ENCODE measurements at regions not wholly inside any gene's neighbourhood (a gene's known extent, or its start where the extent isn't known, plus 50 kb on each side); places are given as distances from the start of the nearest gene placed in this dataset.
A peak's percentile ranks its signal among the peaks of the same experiment; 100 is the strongest.

- Mint-ChIP-seq H3K4me1 (no peaks in the 10 kb centered on the region), H3K36me3 (no peaks in the 10 kb centered on the region), H3K9me3 (peaks cover 7 to 17% (median 8%) of the 10 kb centered on the region in 6 donors), H3K27me3 (ENCODE audit: low read depth in 3 of 3) (no peaks in the 10 kb centered on the region), H3K27ac (no peak overlapping the region), H3K4me3 (no peak overlapping the region)
- no peak for DNase-seq
Observed at GRCh38 chr12:102631274-102631673, 150.9 kb upstream of the IGF1 start.

- H3K27ac Mint-ChIP-seq = no peak overlapping the region
- no peaks in the 10 kb centered on the region for H3K4me1 Mint-ChIP-seq
- peaks cover 5 to 17% (median 9%) of the 10 kb centered on the region in 6 donors for H3K9me3 Mint-ChIP-seq
- DNase-seq = no peak
- H3K36me3 Mint-ChIP-seq = no peaks in the 10 kb centered on the region
- H3K4me3 Mint-ChIP-seq = no peak overlapping the region
- H3K27me3 Mint-ChIP-seq (ENCODE audit: low read depth in 3 of 3) = no peaks in the 10 kb centered on the region
Observed at GRCh38 chr12:102629262-102629888, 149.0 kb upstream of the IGF1 start.

GRCh38 chr12:102625819-102626218 lies 145.5 kb upstream of the IGF1 start:
- Mint-ChIP-seq H3K9me3 (peaks cover 5 to 24% (median 9%) of the 10 kb centered on the region in 6 donors), H3K27ac (no peak overlapping the region), H3K4me3 (no peak overlapping the region), H3K4me1 (no peaks in the 10 kb centered on the region), H3K27me3 (ENCODE audit: low read depth in 3 of 3) (no peaks in the 10 kb centered on the region), H3K36me3 (no peaks in the 10 kb centered on the region)
- DNase-seq = no peak

GRCh38 chr12:102622618-102623017 lies 142.3 kb upstream of the IGF1 start:
- H3K27me3 Mint-ChIP-seq (ENCODE audit: low read depth in 3 of 3) = peaks cover 0 to 3% (median 2%) of the 10 kb centered on the region in 3 donors
- H3K27ac Mint-ChIP-seq = no peak overlapping the region
- no peaks in the 10 kb centered on the region for H3K36me3 Mint-ChIP-seq
- DNase-seq = no peak
- no peaks in the 10 kb centered on the region for H3K4me1 Mint-ChIP-seq
- no peak overlapping the region for H3K4me3 Mint-ChIP-seq
- peaks cover 4 to 16% (median 7%) of the 10 kb centered on the region in 6 donors for H3K9me3 Mint-ChIP-seq

- H3K27me3 Mint-ChIP-seq (ENCODE audit: low read depth in 3 of 3) = peaks cover 0 to 3% (median 2%) of the 10 kb centered on the region in 3 donors
- H3K4me1 Mint-ChIP-seq = no peaks in the 10 kb centered on the region
- no peak for DNase-seq
- peaks cover 0 to 9% (median 3%) of the 10 kb centered on the region in 6 donors for H3K9me3 Mint-ChIP-seq
- no peaks in the 10 kb centered on the region for H3K36me3 Mint-ChIP-seq
- H3K27ac Mint-ChIP-seq = no peak overlapping the region
- no peak overlapping the region for H3K4me3 Mint-ChIP-seq
Observed at GRCh38 chr12:102618197-102618877, 138.0 kb upstream of the IGF1 start.

GRCh38 chr12:102616692-102617091 lies 136.3 kb upstream of the IGF1 start:
- peaks cover 0 to 9% (median 3%) of the 10 kb centered on the region in 6 donors for H3K9me3 Mint-ChIP-seq
- DNase-seq = no peak
- H3K27ac Mint-ChIP-seq = peak overlapping the region in 1 of 6 donors; percentile 2
- H3K27me3 Mint-ChIP-seq (ENCODE audit: low read depth in 3 of 3) = peaks cover 0 to 3% (median 2%) of the 10 kb centered on the region in 3 donors
- no peaks in the 10 kb centered on the region for H3K4me1 Mint-ChIP-seq
- no peaks in the 10 kb centered on the region for H3K36me3 Mint-ChIP-seq
- no peak overlapping the region for H3K4me3 Mint-ChIP-seq

GRCh38 chr12:102611995-102612394 lies 131.6 kb upstream of the IGF1 start:
- Mint-ChIP-seq H3K27me3 (ENCODE audit: low read depth in 3 of 3) (peaks cover 0 to 2% (median 0%) of the 10 kb centered on the region in 3 donors), H3K9me3 (peaks cover 2 to 10% (median 3%) of the 10 kb centered on the region in 6 donors), H3K36me3 (no peaks in the 10 kb centered on the region), H3K4me1 (no peaks in the 10 kb centered on the region), H3K27ac (no peak overlapping the region), H3K4me3 (no peak overlapping the region)
- no peak for DNase-seq

GRCh38 chr12:102609996-102610395 lies 129.6 kb upstream of the IGF1 start:
- Mint-ChIP-seq H3K27ac (no peak overlapping the region), H3K9me3 (peaks cover under 1 to 10% (median 5%) of the 10 kb centered on the region in 6 donors), H3K4me3 (no peak overlapping the region), H3K4me1 (no peaks in the 10 kb centered on the region), H3K27me3 (ENCODE audit: low read depth in 3 of 3) (peaks cover 0 to 3% (median 0%) of the 10 kb centered on the region in 3 donors), H3K36me3 (no peaks in the 10 kb centered on the region)
- no peak for DNase-seq

GRCh38 chr12:102603021-102603420 lies 122.7 kb upstream of the IGF1 start:
- Mint-ChIP-seq H3K27me3 (ENCODE audit: low read depth in 3 of 3) (peaks cover 0 to 3% (median 0%) of the 10 kb centered on the region in 3 donors), H3K9me3 (peaks cover 0 to 13% (median 3%) of the 10 kb centered on the region in 6 donors), H3K4me3 (no peak overlapping the region), H3K27ac (no peak overlapping the region), H3K36me3 (no peaks in the 10 kb centered on the region), H3K4me1 (no peaks in the 10 kb centered on the region)
- DNase-seq = no peak

GRCh38 chr12:102602521-102602920 lies 122.2 kb upstream of the IGF1 start:
- DNase-seq = no peak
- Mint-ChIP-seq H3K4me3 (no peak overlapping the region), H3K27me3 (ENCODE audit: low read depth in 3 of 3) (peaks cover 0 to 3% (median 0%) of the 10 kb centered on the region in 3 donors), H3K36me3 (no peaks in the 10 kb centered on the region), H3K4me1 (no peaks in the 10 kb centered on the region), H3K9me3 (peaks cover 0 to 8% (median 3%) of the 10 kb centered on the region in 6 donors), H3K27ac (no peak overlapping the region)

- Mint-ChIP-seq H3K4me1 (no peaks in the 10 kb centered on the region), H3K27me3 (ENCODE audit: low read depth in 3 of 3) (peaks cover 0 to 2% (median 2%) of the 10 kb centered on the region in 3 donors), H3K27ac (no peak overlapping the region), H3K9me3 (peaks cover 0 to 5% (median 2%) of the 10 kb centered on the region in 6 donors), H3K36me3 (no peaks in the 10 kb centered on the region), H3K4me3 (no peak overlapping the region)
- DNase-seq = no peak
Observed at GRCh38 chr12:102601621-102602020, 121.3 kb upstream of the IGF1 start.

GRCh38 chr12:102596687-102597086 lies 116.3 kb upstream of the IGF1 start:
- Mint-ChIP-seq H3K4me1 (no peaks in the 10 kb centered on the region), H3K4me3 (no peak overlapping the region), H3K27ac (no peak overlapping the region), H3K27me3 (ENCODE audit: low read depth in 3 of 3) (peaks cover 0 to 2% (median 2%) of the 10 kb centered on the region in 3 donors), H3K36me3 (no peaks in the 10 kb centered on the region), H3K9me3 (peaks cover 0 to 4% (median 0%) of the 10 kb centered on the region in 6 donors)
- no peak for DNase-seq

- H3K9me3 Mint-ChIP-seq = peaks cover 0 to 4% (median 0%) of the 10 kb centered on the region in 6 donors
- H3K36me3 Mint-ChIP-seq = no peaks in the 10 kb centered on the region
- no peak overlapping the region for H3K27ac Mint-ChIP-seq
- H3K4me3 Mint-ChIP-seq = no peak overlapping the region
- no peaks in the 10 kb centered on the region for H3K4me1 Mint-ChIP-seq
- no peak for DNase-seq
- peaks cover 0 to 2% (median 2%) of the 10 kb centered on the region in 3 donors for H3K27me3 Mint-ChIP-seq (ENCODE audit: low read depth in 3 of 3)
Observed at GRCh38 chr12:102596031-102596430, 115.7 kb upstream of the IGF1 start.

- Mint-ChIP-seq H3K27ac (no peak overlapping the region), H3K4me1 (no peaks in the 10 kb centered on the region), H3K4me3 (no peak overlapping the region), H3K27me3 (ENCODE audit: low read depth in 3 of 3) (peaks cover 0 to 2% (median 2%) of the 10 kb centered on the region in 3 donors), H3K9me3 (peaks cover 0 to 4% (median 0%) of the 10 kb centered on the region in 6 donors), H3K36me3 (no peaks in the 10 kb centered on the region)
- DNase-seq = no peak
Observed at GRCh38 chr12:102595315-102595714, 115.0 kb upstream of the IGF1 start.
